Tibial nerve (tissue), 4 donors: ENCODE measurements at regions not wholly inside any gene's neighbourhood (a gene's known extent, or its start where the extent isn't known, plus 50 kb on each side); places are given as distances from the start of the nearest gene placed in this dataset.

Source experiments
- DNase-seq, 2 donors: peaks; one replicate each; pipeline ENCODE4 v3.0.0-alpha.2; 2019; ENCODE audit warnings: low spot score in 2 of 2
- H3K27ac ChIP-seq, 4 donors: fragments of 200-600 bp; sonication (generic) in 3 of 4; one replicate each; pipeline ENCODE4 v1.5.1; 2017 to 2019; ENCODE audit warnings: mild to moderate bottlenecking in 1 of 4
- H3K27me3 ChIP-seq, 2 donors: fragments of 200-600 bp; sonication (generic) in 1 of 2; one replicate each; pipeline versions ENCODE4 v1.5.1 to v1.6.0; 2017 to 2019
- H3K36me3 ChIP-seq, 3 donors: fragments of 200-600 bp; sonication (generic); one replicate each; pipeline ENCODE4 v1.5.1; 2018 to 2019
- H3K4me1 ChIP-seq, 4 donors: fragments of 200-600 bp; sonication (generic) in 3 of 4; one replicate each; pipeline ENCODE4 v1.5.1; 2017 to 2019
- H3K4me3 ChIP-seq, 4 donors: fragments of 200-600 bp; sonication (generic) in 3 of 4; one replicate each; pipeline ENCODE4 v1.5.1; 2017 to 2019; ENCODE audit warnings: mild to moderate bottlenecking in 1 of 4, moderate library complexity in 1 of 4
- H3K9me3 ChIP-seq, 4 donors: fragments of 200-600 bp; sonication (generic) in 3 of 4; one replicate each; pipeline ENCODE4 v1.5.1; 2017 to 2019
- EP300 ChIP-seq, 2 donors: sonication (generic); formaldehyde crosslinking; IDR thresholded peaks; one replicate each; pipeline ENCODE4 v1.6.1; 2017; ENCODE audit warnings: antibody characterized with exemption in 2 of 2, mild to moderate bottlenecking in 1 of 2
- POLR2A ChIP-seq, 2 donors: fragments of 450-650 bp; IDR thresholded peaks; one replicate each; pipeline ENCODE4 v1.6.1; 2017; ENCODE audit warnings: antibody characterized with exemption in 2 of 2, mild to moderate bottlenecking in 2 of 2, moderate library complexity in 2 of 2
- WGBS, 2 donors: methylation state at CpG; one replicate each; pipeline ENCODE4 v1.1.5; 2018; 5-methylcytosine and 5-hydroxymethylcytosine counted together
- TF ChIP-seq, protein P1 (sequence below), 5 experiments: fragments of 200-600 bp in 3 of 5; fragments of 450-650 bp in 2 of 5; sonication (generic) in 3 of 5; IDR thresholded peaks; one replicate each; pipeline ENCODE4 v1.5.1; 2016 to 2019; ENCODE audit warnings: antibody characterized with exemption in 5 of 5, mild to moderate bottlenecking in 3 of 5, moderate library complexity in 2 of 5

DNA sequence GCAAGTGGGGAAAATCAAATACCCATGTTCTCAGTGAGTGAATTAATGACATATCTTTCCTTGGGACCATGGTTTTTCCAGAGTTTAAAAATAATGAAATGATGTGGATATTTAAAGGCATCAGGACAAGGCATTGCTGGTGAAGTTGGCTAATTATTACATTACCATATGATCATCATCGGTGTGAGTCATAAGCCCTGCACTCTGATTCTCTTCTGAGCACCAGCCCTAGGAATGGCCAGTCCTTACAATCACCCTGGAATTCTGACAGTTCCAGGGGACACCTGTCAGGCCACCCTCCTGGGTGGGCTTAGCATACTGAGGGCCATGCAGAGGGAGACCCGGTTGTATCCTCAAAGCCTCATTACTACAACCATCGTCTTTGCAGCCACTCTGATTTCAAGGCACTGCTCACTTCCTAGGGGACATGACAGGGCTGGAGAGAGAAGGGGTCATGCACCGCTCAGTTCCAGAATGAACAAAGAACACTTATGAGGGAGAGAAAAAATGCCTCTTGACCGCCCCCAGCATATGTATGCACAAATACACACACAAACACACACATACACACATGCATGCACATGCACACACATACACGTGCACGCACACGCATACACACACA, 365.0 kb downstream of the MIAT start:
- TF ChIP-seq, protein P1, sequence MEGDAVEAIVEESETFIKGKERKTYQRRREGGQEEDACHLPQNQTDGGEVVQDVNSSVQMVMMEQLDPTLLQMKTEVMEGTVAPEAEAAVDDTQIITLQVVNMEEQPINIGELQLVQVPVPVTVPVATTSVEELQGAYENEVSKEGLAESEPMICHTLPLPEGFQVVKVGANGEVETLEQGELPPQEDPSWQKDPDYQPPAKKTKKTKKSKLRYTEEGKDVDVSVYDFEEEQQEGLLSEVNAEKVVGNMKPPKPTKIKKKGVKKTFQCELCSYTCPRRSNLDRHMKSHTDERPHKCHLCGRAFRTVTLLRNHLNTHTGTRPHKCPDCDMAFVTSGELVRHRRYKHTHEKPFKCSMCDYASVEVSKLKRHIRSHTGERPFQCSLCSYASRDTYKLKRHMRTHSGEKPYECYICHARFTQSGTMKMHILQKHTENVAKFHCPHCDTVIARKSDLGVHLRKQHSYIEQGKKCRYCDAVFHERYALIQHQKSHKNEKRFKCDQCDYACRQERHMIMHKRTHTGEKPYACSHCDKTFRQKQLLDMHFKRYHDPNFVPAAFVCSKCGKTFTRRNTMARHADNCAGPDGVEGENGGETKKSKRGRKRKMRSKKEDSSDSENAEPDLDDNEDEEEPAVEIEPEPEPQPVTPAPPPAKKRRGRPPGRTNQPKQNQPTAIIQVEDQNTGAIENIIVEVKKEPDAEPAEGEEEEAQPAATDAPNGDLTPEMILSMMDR (IDR thresholded peaks at IDR 0.05): no peak
- TF ChIP-seq EP300 (IDR thresholded peaks at IDR 0.05): no peak
- no peak for TF ChIP-seq POLR2A (IDR thresholded peaks at IDR 0.05)
- no peak overlapping the region for H3K27ac ChIP-seq

DNA sequence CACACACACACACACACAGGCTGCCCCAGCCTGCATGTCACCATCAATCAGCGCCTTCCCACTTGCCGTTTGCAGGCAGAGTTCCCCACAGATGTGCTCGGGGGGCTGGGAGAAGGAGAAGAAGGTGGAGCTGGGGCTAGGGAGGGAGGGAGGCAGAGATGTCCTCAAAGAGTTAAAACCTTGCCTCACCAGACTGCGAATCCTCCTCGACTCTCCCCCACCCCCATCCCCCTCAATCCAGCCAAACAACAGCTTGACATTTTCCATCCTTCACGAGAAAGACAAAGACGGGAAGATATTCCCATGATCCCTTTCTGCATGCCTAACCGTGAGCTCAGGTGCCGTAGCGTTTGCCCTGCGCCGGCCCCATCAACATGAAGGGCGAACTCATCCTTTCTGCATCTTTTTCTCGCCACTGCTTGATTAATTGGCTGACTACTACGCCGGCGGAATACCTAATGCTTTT, 365.5 kb downstream of the MIAT start:
- no peaks in the 10 kb centered on the region for H3K27me3 ChIP-seq
- H3K36me3 ChIP-seq: no peaks in the 10 kb centered on the region
- WGBS, 2 donors: 36 to 42% methylated on average over 17 of the region's 17 CpGs
- no peaks in the 10 kb centered on the region for H3K4me1 ChIP-seq
- H3K4me3 ChIP-seq: no peak overlapping the region
- no peaks in the 10 kb centered on the region for H3K9me3 ChIP-seq
- DNase-seq: no peak
- TF ChIP-seq, protein P1 (IDR thresholded peaks at IDR 0.05): no peak
- TF ChIP-seq POLR2A (IDR thresholded peaks at IDR 0.05) (no peak), EP300 (IDR thresholded peaks at IDR 0.05) (no peak)
- H3K27ac ChIP-seq: no peak overlapping the region

More for the DNA sequence above, 365.0 kb downstream of the MIAT start:
- no peak overlapping the region for H3K4me3 ChIP-seq
- no peaks in the 10 kb centered on the region for H3K27me3 ChIP-seq
- no peaks in the 10 kb centered on the region for H3K36me3 ChIP-seq
- 56 to 66% methylated on average over 8 of the region's 8 CpGs for WGBS, 2 donors
- H3K9me3 ChIP-seq: no peaks in the 10 kb centered on the region
- no peak for DNase-seq
- H3K4me1 ChIP-seq: no peaks in the 10 kb centered on the region

DNA sequence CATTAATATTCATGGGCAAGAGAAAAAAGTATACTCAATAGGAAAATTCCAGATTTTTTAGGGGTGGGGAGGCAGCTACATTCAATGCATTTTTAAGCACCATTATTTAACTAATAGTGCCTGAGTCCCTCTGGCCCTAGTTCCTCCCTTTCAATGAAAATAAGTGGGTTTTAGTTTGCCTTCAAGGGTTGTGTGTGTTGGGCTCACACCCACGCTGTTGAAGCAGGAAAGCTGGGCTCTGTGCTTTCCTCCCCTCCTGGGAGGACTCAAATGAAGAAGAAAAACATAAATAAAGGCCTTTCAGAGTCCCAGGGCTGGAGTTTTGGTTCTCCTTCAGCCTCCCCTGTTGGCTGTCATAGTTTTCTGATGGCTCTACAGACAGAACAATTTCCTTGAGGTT, 366.2 kb downstream of the MIAT start:
- Histone ChIP-seq H3K9me3 (no peaks in the 10 kb centered on the region), H3K27me3 (no peaks in the 10 kb centered on the region)
- 0 to 12% methylated on average over 1 of the region's 1 CpG for WGBS, 2 donors

DNA sequence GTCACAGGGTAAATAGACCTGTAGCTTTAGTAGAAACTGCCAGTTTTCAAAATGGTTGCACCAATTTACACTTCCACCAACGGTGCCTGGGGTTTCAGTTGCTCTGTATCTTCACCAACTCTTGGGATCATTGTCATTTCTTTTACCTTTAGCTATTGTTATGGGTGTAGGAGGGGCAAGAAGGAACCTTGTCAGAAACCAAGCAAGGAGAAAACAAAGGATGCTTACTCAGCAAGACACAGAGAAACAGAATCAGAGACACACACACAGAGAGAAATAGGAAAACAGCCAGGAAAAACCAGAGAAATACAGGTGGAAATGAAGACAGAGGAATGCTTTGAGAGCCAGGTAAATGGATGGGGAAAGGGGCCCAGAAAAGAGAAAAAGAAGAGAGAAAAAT, 367.6 kb downstream of the MIAT start:
- H3K4me1 ChIP-seq: no peaks in the 10 kb centered on the region
- TF ChIP-seq, protein P1 (IDR thresholded peaks at IDR 0.05): no peak
- TF ChIP-seq POLR2A (IDR thresholded peaks at IDR 0.05): no peak
- no peak for TF ChIP-seq EP300 (IDR thresholded peaks at IDR 0.05)
- H3K27me3 ChIP-seq: no peaks in the 10 kb centered on the region
- no peak overlapping the region for H3K4me3 ChIP-seq
- H3K9me3 ChIP-seq: peaks cover 0 to 7% (median 0%) of the 10 kb centered on the region in 4 donors
- 62 to 81% methylated on average over 1 of the region's 1 CpG for WGBS, 2 donors
- H3K27ac ChIP-seq: no peak overlapping the region
- DNase-seq: no peak
- H3K36me3 ChIP-seq: no peaks in the 10 kb centered on the region

More for the DNA sequence above, 366.2 kb downstream of the MIAT start:
- Histone ChIP-seq H3K27ac (no peak overlapping the region), H3K4me3 (no peak overlapping the region), H3K4me1 (no peaks in the 10 kb centered on the region), H3K36me3 (no peaks in the 10 kb centered on the region)
- no peak for TF ChIP-seq EP300 (IDR thresholded peaks at IDR 0.05)
- TF ChIP-seq, protein P1 (IDR thresholded peaks at IDR 0.05): no peak
- no peak for DNase-seq

DNA sequence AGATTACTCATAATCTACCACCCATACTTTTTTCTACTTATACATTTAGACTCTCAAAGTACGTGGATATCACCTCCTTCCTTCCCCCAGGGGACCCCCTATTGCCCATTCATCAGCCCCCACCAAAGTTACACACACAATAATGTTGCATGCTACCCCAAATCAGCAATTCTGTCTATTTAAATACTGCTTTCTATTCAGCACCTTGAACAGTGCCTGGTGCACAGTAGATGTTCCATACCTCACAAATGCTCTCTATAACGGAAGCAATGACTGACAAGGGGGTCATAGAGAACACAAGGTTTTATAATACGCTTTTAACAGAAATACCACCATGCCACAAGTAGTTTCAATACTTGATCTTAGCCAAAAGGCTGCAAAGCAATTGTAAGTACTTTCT, 370.7 kb downstream of the MIAT start:
- no peak overlapping the region for H3K27ac ChIP-seq
- no peak for TF ChIP-seq EP300 (IDR thresholded peaks at IDR 0.05)
- no peak for TF ChIP-seq POLR2A (IDR thresholded peaks at IDR 0.05)
- TF ChIP-seq, protein P1 (IDR thresholded peaks at IDR 0.05): no peak
- peaks cover 0 to 13% (median 0%) of the 10 kb centered on the region in 4 donors for H3K9me3 ChIP-seq
- 69 to 70% methylated on average over 3 of the region's 3 CpGs for WGBS, 2 donors
- DNase-seq: no peak
- H3K4me3 ChIP-seq: no peak overlapping the region
- no peaks in the 10 kb centered on the region for H3K36me3 ChIP-seq
- peaks cover 0 to 19% of the 10 kb centered on the region in 2 donors for H3K27me3 ChIP-seq
- peaks cover 0 to 3% (median 0%) of the 10 kb centered on the region in 4 donors for H3K4me1 ChIP-seq
